Left renal pelvis (tissue), 4 donors: ENCODE measurements at regions not wholly inside any gene's neighbourhood (a gene's known extent, or its start where the extent isn't known, plus 50 kb on each side); places are given as distances from the start of the nearest gene placed in this dataset.

ENCODE experiments used
- DNase-seq, 4 donors: peaks; one replicate each; pipeline ENCODE4 v3.0.0-alpha.2; 2013; ENCODE audit warnings: low read depth in 4 of 4, low spot score in 3 of 4

DNA sequence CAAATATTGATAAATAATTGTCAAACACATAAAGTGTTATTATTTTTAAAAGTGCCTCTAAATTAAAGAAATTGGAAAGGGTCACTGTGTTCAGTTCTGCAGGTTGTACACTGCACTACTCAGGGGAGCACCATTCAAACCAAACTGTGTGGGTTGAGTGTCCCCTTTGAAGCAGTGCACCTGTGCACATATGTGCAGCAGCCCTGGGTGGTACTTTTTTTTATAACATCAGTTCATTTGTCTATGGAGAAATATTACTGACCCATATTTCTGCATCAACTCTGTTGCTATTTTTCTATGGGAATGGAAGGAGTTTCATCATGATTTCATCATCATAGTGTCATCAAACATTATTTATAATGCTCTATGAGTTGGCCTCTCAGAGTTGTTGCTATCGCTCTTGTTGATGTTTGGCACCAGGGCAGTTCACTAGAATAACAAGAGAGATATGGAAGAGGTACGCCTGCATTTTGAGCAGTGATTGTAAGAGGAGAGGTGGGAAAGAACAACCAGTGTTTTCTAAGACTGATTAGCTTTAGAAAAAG lies 457.6 kb downstream of the TFAP2A start:
- DNase-seq, result no peak

DNA sequence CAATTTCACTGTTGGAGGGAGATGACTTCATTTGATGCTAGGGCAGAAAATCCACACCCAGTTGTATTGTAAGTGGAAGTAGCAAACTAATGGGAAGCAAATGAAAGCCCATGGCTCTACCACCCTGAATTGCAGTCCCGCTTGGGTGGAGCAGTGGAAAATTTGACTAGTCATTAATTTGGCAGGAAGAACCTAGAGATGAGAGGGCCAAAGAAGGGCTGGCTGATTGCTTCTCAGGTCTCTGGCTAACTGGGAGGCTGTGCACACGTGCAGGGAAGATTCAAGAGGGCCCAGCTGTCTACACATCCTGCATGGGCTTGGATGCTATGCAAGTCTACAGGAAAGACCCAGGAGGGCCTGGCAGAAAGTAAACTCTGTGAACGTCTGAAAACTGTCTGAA lies 466.2 kb downstream of the TFAP2A start:
- no peak for DNase-seq

- no peak for DNase-seq
Observed at GRCh38 chr6:9943986-9944385, 470.9 kb downstream of the TFAP2A start.

GRCh38 chr6:9943026-9943425 lies 471.8 kb downstream of the TFAP2A start:
- DNase-seq, result no peak

DNA sequence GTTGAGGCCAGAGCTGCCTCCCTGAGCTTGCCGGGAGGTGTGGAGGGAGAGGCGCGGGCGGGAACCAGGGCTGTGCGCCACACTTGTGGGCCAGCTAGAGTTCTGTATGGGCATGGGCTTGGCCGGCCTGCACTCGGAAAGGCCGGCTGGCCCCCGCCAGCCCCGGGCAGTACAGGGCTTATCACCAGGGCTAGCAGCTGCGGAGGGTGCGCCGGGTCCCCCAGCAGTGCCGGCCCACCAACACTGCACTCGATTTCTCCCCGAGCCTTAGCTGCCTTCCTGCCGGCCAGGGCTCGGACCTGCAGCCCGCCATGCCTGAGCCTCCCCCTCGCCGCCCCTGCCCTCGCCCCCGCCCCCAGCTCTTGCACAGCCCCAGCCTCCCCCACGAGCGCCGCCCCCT lies 472.7 kb downstream of the TFAP2A start:
- DNase-seq, result no peak

- DNase-seq, result no peak
Observed at GRCh38 chr6:9938801-9939200, 476.1 kb downstream of the TFAP2A start.

DNA sequence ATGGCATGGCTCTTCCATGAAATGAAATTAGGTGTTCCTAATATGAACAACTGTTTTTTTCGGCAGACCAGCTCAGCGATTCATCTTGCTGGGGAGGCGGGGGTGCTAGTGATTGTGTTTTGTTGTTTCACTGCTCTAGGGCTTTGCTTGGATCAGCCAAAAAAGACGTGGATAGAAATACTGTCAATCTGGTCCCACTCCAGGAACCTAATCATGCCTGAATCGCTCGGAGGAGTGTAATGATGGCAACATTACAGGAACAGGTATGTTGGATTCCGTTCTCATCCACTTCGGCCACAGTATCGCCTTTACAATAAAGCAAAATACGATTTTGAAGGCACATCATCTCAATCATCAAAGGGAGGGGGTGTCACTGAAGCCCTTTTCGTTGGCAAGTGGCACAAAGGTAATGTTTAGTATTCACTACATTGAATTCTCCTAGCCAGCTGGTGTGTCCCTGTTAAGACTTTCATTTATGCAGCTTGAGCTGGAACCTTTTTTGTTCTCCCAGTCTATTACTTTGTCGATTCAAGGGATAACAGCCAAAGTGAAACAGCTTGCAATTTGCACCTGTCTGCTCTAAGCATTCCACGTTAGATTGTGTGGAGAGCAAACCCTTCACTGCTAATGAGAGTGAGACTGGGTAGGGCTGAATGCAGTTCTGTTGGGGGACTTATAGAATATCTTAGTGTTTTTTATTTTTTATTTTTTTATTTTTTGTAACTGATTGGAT lies 477.7 kb downstream of the TFAP2A start:
- DNase-seq, result no peak

GRCh38 chr6:9936551-9936950 lies 478.3 kb downstream of the TFAP2A start:
- peak in 1 of 4 donors; percentile 30 for DNase-seq

DNA sequence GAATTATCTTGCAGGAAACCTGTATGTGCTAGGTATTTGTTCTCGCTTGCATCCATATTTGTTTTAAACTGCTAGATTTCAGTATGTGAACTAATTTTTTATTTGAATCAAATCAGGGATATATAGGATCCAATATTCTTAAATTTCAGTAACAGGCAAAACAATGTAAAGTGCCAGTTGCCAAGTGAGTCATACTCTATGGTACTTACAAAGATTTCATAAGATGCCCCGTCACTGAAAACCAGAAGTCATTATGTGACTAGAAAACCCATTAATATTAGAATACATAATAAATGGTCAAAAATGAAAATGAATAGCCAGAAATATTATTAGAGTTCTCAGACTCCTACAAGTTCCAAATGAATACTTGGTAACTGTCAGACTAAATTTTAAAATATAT lies 481.2 kb downstream of the TFAP2A start:
- DNase-seq, result no peak

GRCh38 chr6:9927275-9927674 lies 487.6 kb downstream of the TFAP2A start:
- no peak for DNase-seq

DNA sequence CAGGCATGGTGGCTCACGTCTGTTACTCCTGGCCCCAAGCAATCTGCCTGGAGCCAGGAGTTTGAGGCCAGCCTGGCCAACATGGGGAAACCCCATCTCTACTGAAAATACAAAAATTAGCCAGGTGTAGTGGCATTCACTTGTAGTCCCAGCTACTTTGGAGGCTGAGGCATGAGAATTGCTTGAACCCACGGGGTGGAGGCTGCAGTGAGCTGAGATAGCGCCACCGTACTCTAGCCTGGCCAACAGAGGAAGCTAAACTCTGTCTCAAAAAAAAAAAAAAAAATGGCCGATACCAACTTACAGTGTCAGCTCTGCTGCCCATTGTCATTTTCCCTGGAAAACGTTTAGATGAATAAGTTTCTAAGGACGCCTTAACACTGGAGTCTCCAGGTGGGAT lies 489.9 kb downstream of the TFAP2A start:
- no peak for DNase-seq

DNA sequence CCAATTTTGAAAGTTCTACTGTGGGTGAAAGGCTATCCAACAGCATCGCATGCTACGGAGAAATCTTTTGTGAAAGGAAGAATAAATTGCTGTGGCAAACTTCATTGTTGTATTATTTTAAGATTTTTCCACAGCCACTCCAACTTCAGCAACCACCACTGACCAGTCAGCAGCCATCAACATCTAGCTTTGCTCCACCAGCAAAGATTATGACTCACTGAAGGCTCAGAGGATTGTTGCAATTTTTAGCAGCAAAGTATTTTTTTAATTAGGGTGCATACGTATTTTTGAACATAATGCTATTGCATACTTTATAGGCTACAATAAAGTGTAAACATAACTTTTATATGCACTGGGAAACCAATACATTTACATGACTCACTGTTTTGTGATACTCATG lies 493.5 kb downstream of the TFAP2A start:
- no peak for DNase-seq

DNA sequence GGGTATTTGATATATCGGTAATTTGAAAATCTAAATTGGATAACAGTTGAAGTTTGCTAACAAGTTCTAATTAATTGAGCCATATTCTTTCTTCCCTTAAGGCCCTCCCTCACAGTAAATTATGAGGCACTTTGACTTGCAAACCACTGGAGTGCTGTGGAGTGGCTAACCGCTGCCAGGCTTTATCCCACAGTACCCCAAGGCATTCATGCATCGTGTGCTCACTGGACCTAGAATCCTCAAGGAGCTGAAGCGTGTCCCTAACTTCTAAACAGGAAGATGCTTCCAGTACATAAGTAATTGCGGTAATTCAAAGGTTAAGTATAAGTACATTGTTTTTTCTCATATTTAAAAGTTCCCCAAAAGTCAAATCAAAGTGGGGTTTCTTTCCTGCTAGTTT lies 499.9 kb downstream of the TFAP2A start:
- DNase-seq, result no peak

DNA sequence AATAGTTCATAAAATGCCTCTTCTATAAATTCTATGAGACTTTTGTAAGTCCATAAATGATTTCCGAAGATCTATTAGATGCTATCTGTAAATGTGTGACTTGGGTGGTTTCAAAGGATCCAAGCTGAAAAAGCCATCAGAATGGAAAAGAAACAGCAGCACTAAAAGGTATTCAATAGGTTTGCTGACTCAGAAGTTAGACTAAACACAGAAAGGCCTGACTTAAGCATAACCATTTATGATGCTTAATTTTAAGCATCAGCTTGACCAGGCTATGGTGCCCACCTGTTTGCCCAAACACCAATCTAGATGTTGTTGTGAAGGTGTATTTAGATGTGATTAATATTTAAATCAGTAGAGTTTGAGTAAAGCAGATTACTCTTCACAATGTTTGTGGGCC lies 513.5 kb downstream of the TFAP2A start:
- DNase-seq, result no peak

- no peak for DNase-seq
Observed at GRCh38 chr6:9896806-9897205, 518.1 kb downstream of the TFAP2A start.

GRCh38 chr6:9890893-9891292 lies 524.0 kb downstream of the TFAP2A start:
- DNase-seq, result no peak

DNA sequence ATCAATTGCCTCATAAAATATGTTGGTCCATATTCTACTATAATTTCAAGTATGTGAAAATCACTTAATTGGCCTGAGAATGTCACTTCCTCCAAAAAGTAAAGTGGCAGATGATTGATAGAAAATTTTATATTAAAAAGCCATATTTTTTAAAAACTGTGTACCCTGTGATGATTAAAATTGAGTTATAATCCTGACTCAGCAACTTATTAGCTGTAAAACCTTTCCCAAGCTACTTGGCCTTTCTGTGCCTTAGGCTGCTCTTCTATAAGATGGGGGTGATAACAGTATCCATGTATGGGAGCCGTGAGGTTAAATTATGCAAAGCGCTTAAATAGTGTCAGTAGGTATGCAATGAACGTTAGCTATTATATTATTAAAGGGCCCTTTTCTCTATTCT lies 524.4 kb downstream of the TFAP2A start:
- no peak for DNase-seq

DNA sequence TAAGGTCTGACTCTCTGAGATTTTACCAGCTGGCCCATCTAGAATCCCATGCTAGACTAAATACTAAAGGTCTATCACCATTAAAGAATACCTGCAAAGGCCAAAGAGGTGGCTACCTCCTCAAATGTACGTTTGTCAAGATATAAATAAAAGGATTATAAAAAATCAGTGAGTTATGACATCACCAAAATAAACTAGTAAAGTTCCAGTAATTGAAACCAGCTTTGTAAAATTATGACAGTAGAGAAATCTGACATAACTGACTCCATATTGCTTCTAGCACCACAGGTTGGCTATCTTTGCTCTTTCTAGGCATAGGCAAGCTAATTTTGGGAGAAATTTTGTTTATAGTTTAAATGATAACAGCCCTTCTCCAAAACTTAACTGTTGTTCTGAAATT lies 536.3 kb downstream of the TFAP2A start:
- DNase-seq, result no peak

- no peak for DNase-seq
Observed at GRCh38 chr6:9875605-9876353, 539.1 kb downstream of the TFAP2A start.

GRCh38 chr6:9862603-9863167 lies 552.2 kb downstream of the TFAP2A start:
- DNase-seq, result no peak

GRCh38 chr6:9851541-9852380 lies 563.1 kb downstream of the TFAP2A start:
- DNase-seq, result no peak
